Stomach (tissue), 4 donors: ENCODE measurements at regions not wholly inside any gene's neighbourhood (a gene's known extent, or its start where the extent isn't known, plus 50 kb on each side); places are given as distances from the start of the nearest gene placed in this dataset.

ENCODE experiments used
- CTCF ChIP-seq, 7 experiments: fragments of 450-650 bp in 4 of 7; fragments of 200-600 bp in 3 of 7; sonication (generic) in 3 of 7; IDR thresholded peaks; one replicate each; pipeline ENCODE4 v1.5.1; 2016 to 2019; ENCODE audit warnings: antibody characterized with exemption in 7 of 7, control low read depth in 2 of 7, mild to moderate bottlenecking in 1 of 7
- EP300 ChIP-seq: sonication (generic); formaldehyde crosslinking; IDR thresholded peaks from one replicate; pipeline ENCODE4 v1.6.1; 2017; ENCODE audit warnings: antibody characterized with exemption
- POLR2A ChIP-seq, 4 donors: fragments of 450-650 bp; IDR thresholded peaks; one replicate each; pipeline ENCODE4 v1.6.1; 2016; ENCODE audit warnings: antibody characterized with exemption in 4 of 4, control low read depth in 2 of 4, mild to moderate bottlenecking in 1 of 4, moderate library complexity in 1 of 4
- POLR2AphosphoS5 ChIP-seq, 3 donors: sonication (generic); formaldehyde crosslinking; IDR thresholded peaks; one replicate each; pipeline ENCODE4 v1.6.1; 2016; ENCODE audit warnings: antibody characterized with exemption in 3 of 3

- TF ChIP-seq POLR2AphosphoS5 (IDR thresholded peaks at IDR 0.05): no peak
- TF ChIP-seq CTCF (IDR thresholded peaks at IDR 0.05): no peak
- TF ChIP-seq POLR2A (IDR thresholded peaks at IDR 0.05): no peak
- no peak for TF ChIP-seq EP300
Measured at GRCh38 chr6:126145351-126145750, 159.0 kb downstream of the TRMT11 start.
